ENCODE measurements at regions not wholly inside any gene's neighbourhood (a gene's known extent, or its start where the extent isn't known, plus 50 kb on each side); places are given as distances from the start of the nearest gene placed in this dataset.

DNA sequence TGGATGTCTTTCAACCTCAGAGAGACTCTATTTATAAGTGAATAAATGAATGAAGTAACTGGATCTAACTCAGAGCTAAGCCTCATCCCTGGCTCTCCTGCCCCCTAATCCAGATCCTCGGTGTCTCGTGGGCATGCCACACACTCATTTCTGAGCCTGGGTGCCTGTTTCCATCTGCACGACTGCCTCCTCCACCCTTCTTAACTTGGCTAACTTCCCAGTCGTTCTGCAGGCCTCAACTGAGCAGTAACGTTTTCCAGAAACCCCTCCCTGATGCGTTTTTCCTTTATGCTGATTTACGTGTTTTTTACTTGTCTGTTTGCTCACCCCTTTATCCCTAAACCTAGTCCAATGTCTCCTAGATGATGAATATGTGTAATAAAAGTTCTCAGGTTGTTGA lies 186.9 kb upstream of the HS3ST1 start:
- Histone ChIP-seq H3K27ac (ENCODE audit: low read length) (no peak overlapping the region), H3K9ac (ENCODE audit: low read length) (no peak overlapping the region)

DNA sequence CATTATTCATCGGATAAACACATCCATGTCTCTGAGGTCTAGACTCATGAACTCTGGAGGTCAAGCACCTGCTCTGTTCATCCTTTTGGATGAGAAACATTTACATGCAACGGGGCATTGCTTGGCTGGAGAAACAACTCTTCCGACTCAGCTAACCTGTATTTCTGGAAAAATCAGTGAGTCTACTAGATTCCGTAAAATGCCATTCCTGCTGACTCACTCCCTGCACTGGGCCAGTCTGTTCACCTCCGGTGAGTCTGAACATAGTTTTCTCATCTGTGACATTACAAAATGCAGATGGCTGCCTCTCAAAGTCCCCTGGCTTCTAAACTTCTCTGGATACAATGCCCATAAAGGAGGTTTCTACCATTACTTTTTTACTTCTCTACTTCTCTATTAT lies 185.7 kb upstream of the HS3ST1 start:
- DNase-seq: no peak
- no peaks in the 10 kb centered on the region for H3K79me2 ChIP-seq (ENCODE audit: low read length)
- no peaks in the 10 kb centered on the region for H3K27me3 ChIP-seq (replicated peaks; ENCODE audit: insufficient read depth, low read length)
- no peak overlapping the region for H3K9ac ChIP-seq (ENCODE audit: low read length)
- H3K27ac ChIP-seq (ENCODE audit: low read length): no peak overlapping the region
- H3K4me1 ChIP-seq (ENCODE audit: low read length): no peaks in the 10 kb centered on the region
- H4K20me1 ChIP-seq (ENCODE audit: insufficient read depth, low read length): no peaks in the 10 kb centered on the region
- no peak overlapping the region for H2AFZ ChIP-seq (ENCODE audit: low read length)
- H3K9me3 ChIP-seq (replicated peaks; ENCODE audit: insufficient read depth, low read length): no peaks in the 10 kb centered on the region
- no peak for TF ChIP-seq EZH2 (optimal IDR thresholded peaks at IDR 0.05; ENCODE audit: low read depth, low read length)
- H3K9me2 ChIP-seq (replicated peaks; ENCODE audit: insufficient read depth, low read length): no peaks in the 10 kb centered on the region
- no peak overlapping the region for H3K4me2 ChIP-seq (ENCODE audit: low read depth, low read length)
- H3K36me3 ChIP-seq (replicated peaks; ENCODE audit: insufficient read depth, low read length): no peaks in the 10 kb centered on the region
- H3K4me3 ChIP-seq (ENCODE audit: low read length): no peak overlapping the region
- H3F3A ChIP-seq (ENCODE audit: insufficient read depth, low read length): no peaks in the 10 kb centered on the region

More for the DNA sequence above, 186.9 kb upstream of the HS3ST1 start:
- TF ChIP-seq EZH2phosphoT487 (IDR thresholded peaks at IDR 0.05; ENCODE audit: low read length) (no peak), CTCF (IDR thresholded peaks at IDR 0.05; ENCODE audit: low read length) (no peak), EZH2 (optimal IDR thresholded peaks at IDR 0.05; ENCODE audit: low read depth, low read length) (no peak)
- no peaks in the 10 kb centered on the region for H3K36me3 ChIP-seq (replicated peaks; ENCODE audit: insufficient read depth, low read length)
- no peak overlapping the region for H3K4me3 ChIP-seq (ENCODE audit: low read length)
- no peak overlapping the region for H3K4me2 ChIP-seq (ENCODE audit: low read depth, low read length)
- H4K20me1 ChIP-seq (ENCODE audit: insufficient read depth, low read length): no peaks in the 10 kb centered on the region
- H3K79me2 ChIP-seq (ENCODE audit: low read length): no peaks in the 10 kb centered on the region
- no peak overlapping the region for H2AFZ ChIP-seq (ENCODE audit: low read length)
- no peaks in the 10 kb centered on the region for H3K9me3 ChIP-seq (replicated peaks; ENCODE audit: insufficient read depth, low read length)
- H3K9me2 ChIP-seq (replicated peaks; ENCODE audit: insufficient read depth, low read length): no peaks in the 10 kb centered on the region
- H3F3A ChIP-seq (ENCODE audit: insufficient read depth, low read length): no peaks in the 10 kb centered on the region
- no peaks in the 10 kb centered on the region for H3K27me3 ChIP-seq (replicated peaks; ENCODE audit: insufficient read depth, low read length)
- no peaks in the 10 kb centered on the region for H3K4me1 ChIP-seq (ENCODE audit: low read length)
- DNase-seq: no peak

DNA sequence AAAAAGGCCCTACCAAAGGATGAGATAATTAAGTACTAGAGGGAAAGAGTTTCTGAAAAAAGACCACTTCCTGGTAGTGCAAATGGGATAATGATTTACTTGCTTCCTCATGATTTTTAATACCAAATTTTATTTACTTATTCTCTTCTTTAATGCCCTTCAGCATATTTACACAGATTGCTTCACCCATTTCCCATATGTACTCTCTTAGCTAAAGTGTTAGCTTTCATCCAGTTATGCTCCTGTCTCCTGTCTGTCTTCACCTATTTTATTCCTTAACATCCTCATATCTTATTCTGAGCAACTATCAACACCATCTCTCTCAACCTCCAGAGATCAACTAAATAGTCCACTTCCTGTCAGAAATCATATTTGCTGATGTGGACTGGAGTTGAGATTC lies 183.2 kb upstream of the HS3ST1 start:
- Histone ChIP-seq H2AFZ (ENCODE audit: low read length) (no peak overlapping the region), H3K9me2 (replicated peaks; ENCODE audit: insufficient read depth, low read length) (no peaks in the 10 kb centered on the region), H3K4me1 (ENCODE audit: low read length) (no peaks in the 10 kb centered on the region), H3K9ac (ENCODE audit: low read length) (no peak overlapping the region), H3K36me3 (replicated peaks; ENCODE audit: insufficient read depth, low read length) (no peaks in the 10 kb centered on the region), H3K27me3 (replicated peaks; ENCODE audit: insufficient read depth, low read length) (no peaks in the 10 kb centered on the region), H3F3A (ENCODE audit: insufficient read depth, low read length) (no peaks in the 10 kb centered on the region), H3K4me3 (ENCODE audit: low read length) (no peak overlapping the region), H3K4me2 (ENCODE audit: low read depth, low read length) (no peak overlapping the region), H4K20me1 (ENCODE audit: insufficient read depth, low read length) (no peaks in the 10 kb centered on the region), H3K79me2 (ENCODE audit: low read length) (no peaks in the 10 kb centered on the region), H3K27ac (ENCODE audit: low read length) (no peak overlapping the region), H3K9me3 (replicated peaks; ENCODE audit: insufficient read depth, low read length) (no peaks in the 10 kb centered on the region)
- no peak for DNase-seq
- TF ChIP-seq EZH2 (optimal IDR thresholded peaks at IDR 0.05; ENCODE audit: low read depth, low read length): no peak
- no peak for TF ChIP-seq CTCF (IDR thresholded peaks at IDR 0.05; ENCODE audit: low read length)
- TF ChIP-seq EZH2phosphoT487 (IDR thresholded peaks at IDR 0.05; ENCODE audit: low read length): no peak

DNA sequence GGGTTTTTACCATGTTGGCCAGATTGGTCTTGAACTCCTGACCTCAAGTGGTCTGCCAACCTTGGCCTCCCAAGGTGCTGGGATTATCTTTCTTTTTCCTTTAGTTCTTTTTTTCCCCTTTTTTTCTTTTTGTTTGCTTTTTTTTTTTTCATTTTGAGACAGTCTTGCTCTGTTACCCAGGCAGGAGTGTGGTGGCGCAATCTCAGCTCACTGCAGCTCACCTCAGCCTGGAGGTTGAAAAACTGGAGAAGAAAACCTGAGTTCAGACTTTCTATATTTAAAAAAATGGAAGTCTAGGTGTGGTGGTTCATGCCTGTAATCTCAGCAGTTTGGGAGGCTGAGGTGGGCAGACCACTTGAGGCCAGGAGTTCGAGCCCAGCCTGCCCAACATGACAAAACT lies 181.1 kb upstream of the HS3ST1 start:
- no peak overlapping the region for H3K9ac ChIP-seq (ENCODE audit: low read length)
- H3K9me2 ChIP-seq (replicated peaks; ENCODE audit: insufficient read depth, low read length): no peaks in the 10 kb centered on the region
- H2AFZ ChIP-seq (ENCODE audit: low read length): no peak overlapping the region
- no peaks in the 10 kb centered on the region for H3K36me3 ChIP-seq (replicated peaks; ENCODE audit: insufficient read depth, low read length)
- no peaks in the 10 kb centered on the region for H3K9me3 ChIP-seq (replicated peaks; ENCODE audit: insufficient read depth, low read length)
- no peak overlapping the region for H3K4me2 ChIP-seq (ENCODE audit: low read depth, low read length)
- no peaks in the 10 kb centered on the region for H3K27me3 ChIP-seq (replicated peaks; ENCODE audit: insufficient read depth, low read length)
- no peaks in the 10 kb centered on the region for H3K79me2 ChIP-seq (ENCODE audit: low read length)
- H3F3A ChIP-seq (ENCODE audit: insufficient read depth, low read length): no peaks in the 10 kb centered on the region
- no peak overlapping the region for H3K27ac ChIP-seq (ENCODE audit: low read length)
- no peaks in the 10 kb centered on the region for H4K20me1 ChIP-seq (ENCODE audit: insufficient read depth, low read length)
- DNase-seq: no peak
- no peaks in the 10 kb centered on the region for H3K4me1 ChIP-seq (ENCODE audit: low read length)
- TF ChIP-seq CTCF (IDR thresholded peaks at IDR 0.05; ENCODE audit: low read length) (no peak), EZH2phosphoT487 (IDR thresholded peaks at IDR 0.05; ENCODE audit: low read length) (no peak), EZH2 (optimal IDR thresholded peaks at IDR 0.05; ENCODE audit: low read depth, low read length) (no peak)
- H3K4me3 ChIP-seq (ENCODE audit: low read length): no peak overlapping the region
